ENCODE measurements at regions not wholly inside any gene's neighbourhood (a gene's known extent, or its start where the extent isn't known, plus 50 kb on each side); places are given as distances from the start of the nearest gene placed in this dataset.

DNA sequence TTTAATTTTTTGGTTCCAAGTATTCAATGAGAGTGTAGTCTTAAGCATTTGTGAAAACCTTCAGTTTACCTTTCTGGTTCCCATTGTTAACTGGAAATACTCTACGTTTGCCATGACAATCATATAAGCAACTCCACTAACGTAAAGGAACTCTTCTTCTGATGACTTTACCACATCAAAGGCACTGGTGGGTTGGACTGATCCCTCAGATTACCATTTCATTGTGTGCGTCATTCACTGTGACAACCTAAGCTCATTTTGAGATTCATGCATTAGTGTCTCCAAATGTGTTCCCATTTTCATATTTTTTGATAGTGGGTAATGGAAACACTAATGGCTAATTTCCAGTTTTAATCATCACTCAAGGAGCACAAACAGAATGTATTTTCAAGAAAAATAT lies 119.9 kb upstream of the COL1A2 start:
- H3K27me3 ChIP-seq (ENCODE audit: insufficient read depth, poor library complexity, severe bottlenecking): no peaks in the 10 kb centered on the region
- H3K4me3 ChIP-seq (replicated peaks; ENCODE audit: insufficient read depth, low read length): no peak overlapping the region
- no peak for DNase-seq (ENCODE audit: low read depth in 1 of 2, low spot score in 1 of 2)
- H3K27ac ChIP-seq (replicated peaks): no peak overlapping the region
- TF ChIP-seq SPI1 (IDR thresholded peaks at IDR 0.05; ENCODE audit: borderline replicate concordance, low read depth) (no peak), GABPA (IDR thresholded peaks at IDR 0.05; ENCODE audit: low read depth) (no peak)

- TF ChIP-seq GABPA (IDR thresholded peaks at IDR 0.05; ENCODE audit: low read depth): no peak
- no peak for TF ChIP-seq REST (IDR thresholded peaks at IDR 0.05; ENCODE audit: insufficient replicate concordance, low read depth)
- H3K27ac ChIP-seq (replicated peaks): no peak overlapping the region
- no peak for DNase-seq (ENCODE audit: low read depth in 1 of 2, low spot score in 1 of 2)
- no peak overlapping the region for H3K4me3 ChIP-seq (replicated peaks; ENCODE audit: insufficient read depth, low read length)
- H3K27me3 ChIP-seq (ENCODE audit: insufficient read depth, poor library complexity, severe bottlenecking): no peaks in the 10 kb centered on the region
These were observed 118.7 kb upstream of the COL1A2 start for GRCh38 chr7:94276027-94276426.

DNA sequence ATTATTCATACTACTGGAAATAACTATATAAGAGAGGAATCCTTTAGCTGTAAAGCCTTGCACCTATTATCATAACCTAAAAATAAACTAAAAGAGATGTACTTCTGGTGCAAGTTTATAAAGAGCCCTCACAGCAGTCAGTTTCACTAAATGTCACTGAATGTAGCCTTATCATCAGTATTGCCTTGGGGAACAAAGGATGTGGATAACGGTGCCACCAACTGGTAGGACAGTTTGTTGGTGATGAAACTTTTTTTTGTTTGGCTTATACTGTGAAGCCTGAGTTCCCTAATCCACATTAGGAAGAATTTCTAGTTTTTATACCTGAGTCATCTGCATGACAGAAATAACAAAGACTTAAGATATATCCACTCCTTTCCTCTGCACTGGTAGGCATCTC lies 117.9 kb upstream of the COL1A2 start:
- Histone ChIP-seq H3K27me3 (ENCODE audit: insufficient read depth, poor library complexity, severe bottlenecking) (no peaks in the 10 kb centered on the region), H3K4me3 (replicated peaks; ENCODE audit: insufficient read depth, low read length) (no peak overlapping the region), H3K27ac (replicated peaks) (no peak overlapping the region)
- DNase-seq (ENCODE audit: low read depth in 1 of 2, low spot score in 1 of 2): peak in 1 of 2 experiments; percentile 3
- TF ChIP-seq POLR2AphosphoS5 (IDR thresholded peaks at IDR 0.05; ENCODE audit: low read depth) (no peak), CTCF (IDR thresholded peaks at IDR 0.05; ENCODE audit: insufficient read depth, low read length) (no peak), REST (IDR thresholded peaks at IDR 0.05; ENCODE audit: insufficient replicate concordance, low read depth) (no peak), SPI1 (IDR thresholded peaks at IDR 0.05; ENCODE audit: borderline replicate concordance, low read depth) (no peak), GABPA (IDR thresholded peaks at IDR 0.05; ENCODE audit: low read depth) (no peak)

DNA sequence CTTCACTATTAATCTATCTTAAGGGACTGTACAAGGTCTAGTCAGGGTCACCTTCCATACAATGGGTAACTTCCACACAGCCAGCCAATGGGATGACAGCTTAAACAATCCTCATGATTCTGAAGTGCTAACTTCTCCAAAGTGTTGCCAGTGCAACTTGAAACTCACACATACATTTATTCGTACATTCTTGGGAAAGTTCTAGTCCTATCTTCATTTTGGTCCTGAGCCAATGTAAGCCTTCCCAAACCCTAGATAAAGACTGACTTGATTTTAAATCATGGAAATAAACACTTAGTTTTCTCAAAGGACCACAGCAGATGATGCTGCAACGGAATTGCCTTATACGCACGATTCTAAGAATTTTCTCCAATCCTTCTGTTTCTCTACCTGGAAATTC lies 117.5 kb upstream of the COL1A2 start:
- Histone ChIP-seq H3K27ac (replicated peaks) (no peak overlapping the region), H3K4me3 (replicated peaks; ENCODE audit: insufficient read depth, low read length) (no peak overlapping the region), H3K27me3 (ENCODE audit: insufficient read depth, poor library complexity, severe bottlenecking) (no peaks in the 10 kb centered on the region)
- DNase-seq (ENCODE audit: low read depth in 1 of 2, low spot score in 1 of 2): no peak
- TF ChIP-seq REST (IDR thresholded peaks at IDR 0.05; ENCODE audit: insufficient replicate concordance, low read depth) (no peak), CTCF (IDR thresholded peaks at IDR 0.05; ENCODE audit: insufficient read depth, low read length) (no peak), SPI1 (IDR thresholded peaks at IDR 0.05; ENCODE audit: borderline replicate concordance, low read depth) (no peak), GABPA (IDR thresholded peaks at IDR 0.05; ENCODE audit: low read depth) (no peak), POLR2AphosphoS5 (IDR thresholded peaks at IDR 0.05; ENCODE audit: low read depth) (no peak)
